GM12873 (cell line): ENCODE measurements at regions not wholly inside any gene's neighbourhood (a gene's known extent, or its start where the extent isn't known, plus 50 kb on each side); places are given as distances from the start of the nearest gene placed in this dataset.

Experiments
- CTCF ChIP-seq: IDR thresholded peaks from 2 replicates; pipeline ENCODE4 v1.5.1; 2012; ENCODE audit warnings: low read depth, mild to moderate bottlenecking, moderate library complexity, low read length, control low read depth; ENCODE audit not compliant: insufficient read depth; ENCODE audit errors: missing control alignments

- no peak for TF ChIP-seq CTCF
These were observed 351.4 kb downstream of the GLRX3 start for GRCh38 chr10:130487566-130487965.

- no peak for TF ChIP-seq CTCF
These were observed 353.7 kb downstream of the GLRX3 start for GRCh38 chr10:130489891-130490290.

DNA sequence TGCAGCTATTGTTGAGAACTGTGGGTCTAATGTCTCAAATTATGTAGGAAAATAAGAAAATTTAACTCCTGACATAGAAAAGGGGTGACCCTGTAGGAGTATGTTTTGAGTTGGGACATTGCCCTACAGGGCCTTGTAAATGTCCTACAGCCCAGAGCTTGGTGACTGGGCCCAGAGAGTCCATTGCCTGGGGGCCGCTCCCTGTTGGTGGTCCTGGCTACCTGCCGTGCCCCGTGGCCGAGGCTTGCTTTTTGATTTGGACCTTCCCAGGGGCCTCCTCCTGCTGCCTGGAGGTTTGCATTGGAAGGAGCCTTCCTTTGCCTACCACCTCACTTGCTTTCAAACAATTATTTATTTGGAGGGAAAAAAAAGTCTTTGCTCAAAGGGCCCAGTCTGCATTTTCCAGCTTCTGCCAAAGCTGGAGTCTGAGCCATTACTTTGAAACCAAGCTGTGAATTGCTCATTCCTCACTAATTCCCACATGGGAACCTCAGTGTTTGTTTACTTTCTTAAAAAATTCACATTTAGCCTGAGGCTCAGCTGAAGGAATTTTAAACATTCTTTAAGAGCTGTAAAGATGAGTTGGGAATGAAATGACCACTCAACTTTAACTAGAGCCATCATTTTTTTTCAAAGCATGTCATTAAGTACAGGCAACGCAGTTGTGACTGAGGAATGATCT lies 355.0 kb downstream of the GLRX3 start:
- no peak for TF ChIP-seq CTCF

GRCh38 chr10:130491693-130492050 lies 355.5 kb downstream of the GLRX3 start:
- no peak for TF ChIP-seq CTCF

- TF ChIP-seq CTCF = no peak
These were observed 356.2 kb downstream of the GLRX3 start for GRCh38 chr10:130492266-130492934.

GRCh38 chr10:130493021-130493420 lies 356.8 kb downstream of the GLRX3 start:
- TF ChIP-seq CTCF = no peak

DNA sequence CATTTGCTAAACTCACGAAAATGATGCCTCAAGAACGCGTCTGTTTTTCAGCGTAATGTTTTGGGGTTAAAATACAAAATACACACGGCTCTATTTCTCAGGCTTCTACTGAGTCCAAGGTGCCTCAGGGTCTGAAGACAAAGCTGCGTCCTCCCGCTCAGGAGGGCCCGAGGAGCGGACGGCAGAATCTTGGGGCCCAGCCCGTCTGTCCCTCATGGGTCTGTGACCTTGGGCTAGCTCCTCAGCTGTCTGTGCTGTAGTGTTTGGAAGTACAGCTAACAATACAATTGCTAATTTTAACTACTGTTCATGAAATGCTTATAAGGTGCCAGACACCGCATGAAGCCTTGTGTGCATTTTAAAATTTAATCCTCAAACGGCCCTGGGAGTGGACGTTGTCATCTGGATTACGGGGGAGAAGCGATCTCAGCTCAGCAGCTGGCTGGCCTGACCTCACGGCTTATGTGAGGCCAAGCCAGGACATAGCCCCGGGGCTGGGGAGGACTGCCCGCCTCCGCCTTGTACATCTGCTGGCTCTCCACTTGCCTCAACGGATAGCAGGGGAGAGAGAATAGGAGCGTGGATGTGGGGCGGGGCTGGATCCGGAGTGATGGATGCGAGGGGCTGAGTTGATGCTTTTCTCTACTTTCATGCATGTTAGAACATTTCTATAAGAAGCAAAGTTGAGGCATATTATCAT lies 357.4 kb downstream of the GLRX3 start:
- TF ChIP-seq CTCF = no peak
